Muscle of arm (tissue), 1 donor: ENCODE measurements at regions not wholly inside any gene's neighbourhood (a gene's known extent, or its start where the extent isn't known, plus 50 kb on each side); places are given as distances from the start of the nearest gene placed in this dataset.

Source experiments
- DNase-seq: peaks from one replicate; pipeline ENCODE4 v3.0.0-alpha.2; 2013

DNA sequence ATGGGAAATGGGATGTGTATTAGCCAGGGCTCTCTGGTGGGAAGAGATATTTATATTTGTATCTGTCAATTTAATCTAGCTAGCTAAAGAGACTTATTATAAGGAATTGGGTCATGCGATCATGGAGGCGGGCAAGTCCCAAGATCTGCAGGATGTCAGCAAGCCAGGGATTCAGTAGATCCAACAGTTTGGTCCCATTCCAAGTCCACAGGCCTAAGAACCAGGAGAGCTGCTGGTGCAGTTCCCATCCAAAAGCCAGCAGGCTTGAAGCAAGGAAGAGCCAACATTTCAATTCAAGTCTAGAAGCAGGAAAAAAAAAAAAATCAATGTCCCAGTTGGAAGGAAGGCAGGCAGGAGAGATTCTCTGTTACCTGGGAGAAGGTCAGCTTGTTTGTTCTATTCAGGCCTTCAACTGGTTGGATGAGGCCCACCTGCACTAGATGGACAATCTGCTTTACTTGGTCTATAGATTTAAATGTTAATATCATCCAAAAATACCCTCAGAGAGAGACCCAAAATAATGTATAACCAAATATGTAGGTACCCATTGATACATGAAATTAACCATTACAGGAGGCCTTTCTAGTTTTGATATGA is 60.7 kb upstream of the BCAT1 start:
- DNase-seq: no peak

DNA sequence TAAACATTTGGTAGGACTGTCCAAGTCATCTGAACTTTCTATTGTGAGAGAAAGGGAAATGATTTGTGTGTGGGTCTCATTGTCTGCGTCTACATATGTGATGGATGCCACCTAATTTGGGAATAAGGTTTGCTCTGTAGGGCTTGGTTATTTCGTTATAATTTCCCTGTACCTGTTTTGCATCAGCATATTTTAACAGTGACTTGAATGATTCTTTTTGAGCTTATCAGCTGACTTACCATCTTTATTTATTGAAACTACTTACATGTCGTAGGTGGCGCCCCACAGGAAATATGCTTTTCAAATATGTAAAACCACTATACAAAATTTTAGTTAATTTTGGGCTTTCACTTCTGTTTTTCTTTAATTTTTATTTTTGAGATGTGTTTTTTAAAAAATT is 56.5 kb upstream of the BCAT1 start:
- DNase-seq: no peak

DNA sequence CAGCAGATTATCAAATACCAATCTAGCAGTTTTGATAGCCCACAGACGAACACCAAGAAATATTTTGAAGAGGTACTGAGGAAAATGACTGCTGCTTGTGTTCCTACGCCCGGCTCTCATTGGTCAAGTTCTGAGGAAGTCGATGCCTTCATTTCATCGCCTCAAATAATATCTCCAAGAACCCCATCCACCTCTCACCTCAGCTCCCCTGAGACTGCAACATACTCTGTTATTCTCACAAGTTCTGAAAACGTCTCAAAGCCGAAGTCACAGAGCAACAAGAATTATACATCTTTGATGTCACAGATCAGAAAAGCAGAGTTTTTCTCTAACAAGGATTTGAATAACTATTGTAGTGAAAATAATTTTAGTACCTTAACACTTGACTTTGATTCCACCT is 55.5 kb upstream of the BCAT1 start:
- DNase-seq: no peak

DNA sequence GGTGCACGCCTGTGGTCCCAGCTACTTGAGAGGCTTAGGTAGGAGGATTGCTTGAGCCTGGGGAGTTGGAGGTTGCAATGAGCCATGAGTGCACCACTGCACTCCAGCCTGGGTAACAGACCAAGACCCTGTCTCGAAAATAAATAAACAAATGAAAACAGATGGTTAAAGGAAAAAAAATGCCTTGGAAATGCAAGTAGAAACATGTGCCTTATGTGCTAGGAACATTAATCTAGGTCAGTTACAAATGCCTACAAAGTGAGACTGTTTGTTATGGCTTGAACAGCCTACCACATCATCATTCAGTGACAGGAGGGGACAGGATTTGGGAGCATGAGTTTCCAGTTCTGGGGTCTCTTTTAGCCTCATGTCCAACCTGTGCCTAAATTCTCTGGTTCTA is 52.4 kb upstream of the BCAT1 start:
- no peak for DNase-seq
